ENCODE measurements at regions not wholly inside any gene's neighbourhood (a gene's known extent, or its start where the extent isn't known, plus 50 kb on each side); places are given as distances from the start of the nearest gene placed in this dataset.

GRCh38 chr11:36953976-36954375 lies 355.9 kb upstream of the RAG2 start:
- Histone ChIP-seq H3K36me3 (no peaks in the 10 kb centered on the region), H3K27me3 (no peaks in the 10 kb centered on the region), H3K4me3 (no peak overlapping the region), H3K9me3 (peaks cover 0 to 12% (median 10%) of the 10 kb centered on the region in 4 donors), H3K27ac (no peak overlapping the region), H3K4me1 (no peaks in the 10 kb centered on the region)
- intact Hi-C loops (cut with DNase I; ENCODE audit: low total_unique reads), result no loop called here
- TF ChIP-seq EP300 (IDR thresholded peaks at IDR 0.05) (no peak), POLR2A (IDR thresholded peaks at IDR 0.05) (no peak), CTCF (IDR thresholded peaks at IDR 0.05) (no peak), POLR2AphosphoS5 (IDR thresholded peaks at IDR 0.05) (no peak)
- peak in 1 of 2 donors; percentile 45 for DNase-seq

DNA sequence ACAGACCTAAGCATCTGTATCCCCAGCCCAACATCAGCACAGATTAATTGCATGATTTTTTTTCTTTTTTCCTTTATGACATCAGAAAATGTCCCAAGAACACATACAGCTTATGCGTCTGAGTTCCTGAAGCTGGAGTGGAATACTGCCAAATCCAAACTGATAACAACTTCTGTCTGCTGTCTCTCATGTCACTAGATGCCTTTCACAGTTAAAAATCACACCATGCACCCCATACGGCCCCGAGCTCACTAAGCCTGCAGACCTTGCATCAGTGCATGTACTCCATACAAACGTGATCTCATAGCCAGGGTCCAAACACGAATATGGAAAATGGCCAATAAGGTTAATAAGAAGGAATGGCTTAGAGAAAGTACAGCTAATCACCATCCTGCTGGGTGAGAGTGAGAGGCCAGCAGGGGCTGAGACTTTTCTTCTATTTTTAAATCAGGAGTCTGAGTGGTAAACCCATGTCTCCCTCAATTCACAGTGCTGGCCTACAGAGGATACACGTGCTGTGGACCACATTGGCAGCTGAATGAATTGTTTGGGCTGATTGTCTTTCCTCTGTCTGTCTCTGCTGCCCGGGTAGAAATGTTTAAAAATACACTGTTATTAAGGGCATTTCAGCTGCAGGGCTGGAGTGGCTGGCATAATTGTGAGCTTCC lies 350.6 kb upstream of the RAG2 start:
- 14 to 36% (median 36%) methylated on average over 7 of the region's 7 CpGs for WGBS, 5 donors

GRCh38 chr11:36945384-36945783 lies 347.3 kb upstream of the RAG2 start:
- Histone ChIP-seq H3K4me1 (no peaks in the 10 kb centered on the region), H3K4me3 (no peak overlapping the region), H3K27me3 (no peaks in the 10 kb centered on the region), H3K27ac (no peak overlapping the region), H3K9me3 (no peaks in the 10 kb centered on the region), H3K36me3 (no peaks in the 10 kb centered on the region)
- intact Hi-C loops (cut with DNase I; ENCODE audit: low total_unique reads), result no loop called here
- peak in 1 of 2 donors; percentile 4 for DNase-seq
- TF ChIP-seq POLR2AphosphoS5 (IDR thresholded peaks at IDR 0.05) (no peak), EP300 (IDR thresholded peaks at IDR 0.05) (no peak), POLR2A (IDR thresholded peaks at IDR 0.05) (no peak), CTCF (IDR thresholded peaks at IDR 0.05) (no peak)
- WGBS, 5 donors, result 36 to 45% (median 42%) methylated on average over 3 of the region's 3 CpGs

More for the DNA sequence above, 350.6 kb upstream of the RAG2 start:
- no peaks in the 10 kb centered on the region for H3K4me1 ChIP-seq
- no peak for TF ChIP-seq CTCF (IDR thresholded peaks at IDR 0.05)
- TF ChIP-seq EP300 (IDR thresholded peaks at IDR 0.05), result no peak
- no peak for TF ChIP-seq POLR2AphosphoS5 (IDR thresholded peaks at IDR 0.05)
- no peak for TF ChIP-seq POLR2A (IDR thresholded peaks at IDR 0.05)
- H3K4me3 ChIP-seq, result no peak overlapping the region
- intact Hi-C loops (cut with DNase I; ENCODE audit: low total_unique reads), result no loop called here
- peak in 1 of 2 donors; percentile 16 for DNase-seq
- no peak overlapping the region for H3K27ac ChIP-seq
- H3K27me3 ChIP-seq, result no peaks in the 10 kb centered on the region
- no peaks in the 10 kb centered on the region for H3K36me3 ChIP-seq
- H3K9me3 ChIP-seq, result no peaks in the 10 kb centered on the region

DNA sequence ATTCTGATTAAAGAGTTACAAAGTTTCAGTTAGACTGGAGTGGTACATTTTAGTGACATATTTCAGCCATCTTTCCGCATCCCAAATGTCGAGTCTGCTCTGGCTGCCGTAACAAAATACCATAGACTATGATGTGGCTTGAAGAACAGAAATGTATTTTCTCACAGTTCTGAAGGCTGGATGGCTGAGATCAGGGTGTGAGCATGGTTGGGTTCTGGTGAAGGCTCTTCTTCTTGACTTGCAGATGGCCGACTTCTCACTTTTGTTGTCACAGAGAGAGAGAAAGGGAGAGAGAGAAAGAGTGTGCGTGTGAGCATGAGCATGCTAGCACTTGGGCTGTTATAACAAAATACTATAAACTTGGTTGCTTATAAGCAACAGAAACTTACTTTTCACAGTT lies 335.4 kb upstream of the RAG2 start:
- no peak for TF ChIP-seq POLR2A (IDR thresholded peaks at IDR 0.05)
- no peak for TF ChIP-seq CTCF (IDR thresholded peaks at IDR 0.05)
- TF ChIP-seq EP300 (IDR thresholded peaks at IDR 0.05), result no peak
- TF ChIP-seq POLR2AphosphoS5 (IDR thresholded peaks at IDR 0.05), result no peak
- no peak for DNase-seq
- no peak overlapping the region for H3K27ac ChIP-seq
- H3K36me3 ChIP-seq, result no peaks in the 10 kb centered on the region
- WGBS, 5 donors, result 93 to 97% (median 95%) methylated on average over 5 of the region's 5 CpGs
- no peaks in the 10 kb centered on the region for H3K9me3 ChIP-seq
- no peak overlapping the region for H3K4me3 ChIP-seq
- H3K27me3 ChIP-seq, result no peaks in the 10 kb centered on the region
- intact Hi-C loops (cut with DNase I; ENCODE audit: low total_unique reads), result no loop called here
- H3K4me1 ChIP-seq, result no peaks in the 10 kb centered on the region

All from stomach (tissue), 8 donors.